ENCODE measurements at regions not wholly inside any gene's neighbourhood (a gene's known extent, or its start where the extent isn't known, plus 50 kb on each side); places are given as distances from the start of the nearest gene placed in this dataset.

DNA sequence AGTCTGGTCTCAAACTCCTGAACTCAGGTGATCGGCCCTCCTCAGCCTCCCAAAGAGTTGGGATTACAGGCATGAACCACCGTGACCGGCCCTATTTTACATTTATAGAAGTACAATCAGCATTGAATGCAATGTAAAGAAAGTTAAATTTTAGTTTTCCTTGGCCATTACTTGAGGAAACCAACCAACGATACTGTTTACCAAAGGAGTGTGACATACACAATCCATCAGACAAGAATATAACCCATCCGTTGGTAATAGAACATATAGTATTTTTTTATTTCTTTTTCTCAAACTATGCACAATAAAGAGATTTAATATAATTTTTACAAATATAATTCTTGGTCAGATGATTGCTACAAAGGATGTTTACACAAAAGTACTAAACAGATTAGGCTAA is 63.1 kb upstream of the MOCS2 start:
- TF ChIP-seq, protein P1, sequence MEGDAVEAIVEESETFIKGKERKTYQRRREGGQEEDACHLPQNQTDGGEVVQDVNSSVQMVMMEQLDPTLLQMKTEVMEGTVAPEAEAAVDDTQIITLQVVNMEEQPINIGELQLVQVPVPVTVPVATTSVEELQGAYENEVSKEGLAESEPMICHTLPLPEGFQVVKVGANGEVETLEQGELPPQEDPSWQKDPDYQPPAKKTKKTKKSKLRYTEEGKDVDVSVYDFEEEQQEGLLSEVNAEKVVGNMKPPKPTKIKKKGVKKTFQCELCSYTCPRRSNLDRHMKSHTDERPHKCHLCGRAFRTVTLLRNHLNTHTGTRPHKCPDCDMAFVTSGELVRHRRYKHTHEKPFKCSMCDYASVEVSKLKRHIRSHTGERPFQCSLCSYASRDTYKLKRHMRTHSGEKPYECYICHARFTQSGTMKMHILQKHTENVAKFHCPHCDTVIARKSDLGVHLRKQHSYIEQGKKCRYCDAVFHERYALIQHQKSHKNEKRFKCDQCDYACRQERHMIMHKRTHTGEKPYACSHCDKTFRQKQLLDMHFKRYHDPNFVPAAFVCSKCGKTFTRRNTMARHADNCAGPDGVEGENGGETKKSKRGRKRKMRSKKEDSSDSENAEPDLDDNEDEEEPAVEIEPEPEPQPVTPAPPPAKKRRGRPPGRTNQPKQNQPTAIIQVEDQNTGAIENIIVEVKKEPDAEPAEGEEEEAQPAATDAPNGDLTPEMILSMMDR (IDR thresholded peaks at IDR 0.05; ENCODE audit: unreplicated experiment), result no peak
- Mint-ChIP-seq H3K9me3 (ENCODE audit: low read depth, unreplicated experiment) (peaks cover 8% of the 10 kb centered on the region), H3K27ac (ENCODE audit: unreplicated experiment) (no peak overlapping the region), H3K4me3 (ENCODE audit: low read depth, unreplicated experiment) (no peak overlapping the region), H3K36me3 (ENCODE audit: insufficient read depth, unreplicated experiment) (no peaks in the 10 kb centered on the region), H3K4me1 (ENCODE audit: low read depth, unreplicated experiment) (no peaks in the 10 kb centered on the region), H3K27me3 (ENCODE audit: unreplicated experiment) (no peaks in the 10 kb centered on the region)
- intact Hi-C loops (cut with micrococcal nuclease; ENCODE audit: unreplicated experiment), result loop anchor here (5.0 to 10.0 kb wide), 3 partner anchors 192 to 1045 kb away; no protein-coding TSS in a partner anchor
- no TSS peak for BruUV-seq (replicated peaks)
- CTCF ChIA-PET, result no interaction called here
- no peak for DNase-seq

DNA sequence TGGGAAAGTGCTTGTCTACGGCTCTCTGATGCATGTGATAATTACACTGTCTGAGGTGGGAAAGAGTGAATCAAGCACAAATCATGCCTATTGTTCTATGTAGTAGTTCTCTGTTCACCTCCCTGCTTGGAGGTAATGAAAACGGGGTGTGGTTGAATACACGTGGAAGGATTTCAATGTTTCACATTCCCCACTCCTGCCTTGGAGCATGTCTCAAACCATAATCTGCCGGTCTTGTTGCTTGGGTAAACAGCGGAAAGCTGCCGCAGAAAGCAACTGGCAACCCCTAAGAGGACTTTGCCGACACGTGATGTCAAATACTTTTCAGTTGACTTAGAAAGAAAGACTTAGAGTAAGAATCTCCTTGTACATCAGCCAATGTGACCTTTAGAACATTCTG is 63.5 kb upstream of the MOCS2 start:
- TF ChIP-seq, protein P1 (IDR thresholded peaks at IDR 0.05; ENCODE audit: unreplicated experiment), result no peak
- no peak for DNase-seq
- BruUV-seq (replicated peaks), result no TSS peak
- Mint-ChIP-seq H3K4me3 (ENCODE audit: low read depth, unreplicated experiment) (no peak overlapping the region), H3K27ac (ENCODE audit: unreplicated experiment) (no peak overlapping the region), H3K4me1 (ENCODE audit: low read depth, unreplicated experiment) (peaks cover 2% of the 10 kb centered on the region), H3K27me3 (ENCODE audit: unreplicated experiment) (no peaks in the 10 kb centered on the region), H3K36me3 (ENCODE audit: insufficient read depth, unreplicated experiment) (no peaks in the 10 kb centered on the region), H3K9me3 (ENCODE audit: low read depth, unreplicated experiment) (peaks cover 8% of the 10 kb centered on the region)
- intact Hi-C loops (cut with micrococcal nuclease; ENCODE audit: unreplicated experiment), result loop anchor here (5.0 to 10.0 kb wide), 3 partner anchors 192 to 1044 kb away; no protein-coding TSS in a partner anchor
- CTCF ChIA-PET, result interaction anchor here (1.1 kb wide), 1 partner anchor 22 kb away, joined by 3 read pairs; no protein-coding TSS in a partner anchor

DNA sequence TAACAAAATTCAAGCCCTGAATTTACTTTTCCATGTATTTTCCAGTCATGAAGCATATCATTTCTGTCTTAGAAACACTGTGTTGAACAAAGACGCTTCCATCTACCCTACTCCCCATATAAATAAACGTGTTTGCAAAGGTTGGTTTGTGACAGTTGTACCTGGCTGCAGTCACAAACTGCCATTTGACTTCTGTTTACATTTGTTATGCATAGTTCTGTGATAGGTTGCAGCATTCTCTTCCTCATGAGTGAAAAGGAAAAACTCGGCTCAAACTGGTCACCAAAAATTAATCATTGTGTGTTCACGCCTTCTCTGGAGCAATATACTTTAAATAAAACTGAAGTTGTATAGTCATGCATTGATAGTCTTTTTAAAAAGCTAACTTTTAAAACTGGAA is 69.3 kb upstream of the MOCS2 start:
- DNase-seq, result peak; percentile 11
- Mint-ChIP-seq H3K4me1 (ENCODE audit: low read depth, unreplicated experiment) (peaks cover 13% of the 10 kb centered on the region), H3K27me3 (ENCODE audit: unreplicated experiment) (no peaks in the 10 kb centered on the region), H3K4me3 (ENCODE audit: low read depth, unreplicated experiment) (peak overlapping the region; percentile 3), H3K27ac (ENCODE audit: unreplicated experiment) (no peak overlapping the region), H3K36me3 (ENCODE audit: insufficient read depth, unreplicated experiment) (no peaks in the 10 kb centered on the region), H3K9me3 (ENCODE audit: low read depth, unreplicated experiment) (peaks cover 10% of the 10 kb centered on the region)
- intact Hi-C loops (cut with micrococcal nuclease; ENCODE audit: unreplicated experiment), result loop anchor here (2.0 to 10.0 kb wide), 2 partner anchors 84 to 186 kb away; no protein-coding TSS in a partner anchor
- no TSS peak for BruUV-seq (replicated peaks)
- TF ChIP-seq, protein P1 (IDR thresholded peaks at IDR 0.05; ENCODE audit: unreplicated experiment), result no peak
- CTCF ChIA-PET, result no interaction called here

DNA sequence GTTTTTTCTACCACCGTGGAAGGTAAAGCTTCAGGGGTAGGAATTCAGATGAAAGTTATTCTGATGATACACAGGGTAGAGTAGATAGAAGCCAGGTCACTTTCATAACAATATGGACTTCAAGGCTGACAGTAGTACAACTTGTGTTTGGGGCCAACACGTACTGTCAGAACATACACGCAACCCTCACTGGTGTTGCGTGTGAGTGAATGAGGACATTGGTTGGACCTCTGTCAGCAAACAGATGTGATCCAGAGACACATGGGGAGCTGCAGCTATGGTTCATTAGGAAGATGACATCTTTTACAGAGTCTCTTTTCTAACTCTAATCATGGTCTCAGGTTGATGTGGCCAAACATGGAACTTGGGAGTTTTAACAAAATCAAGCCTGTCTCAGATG is 70.1 kb upstream of the MOCS2 start:
- peaks cover 13% of the 10 kb centered on the region for H3K4me1 Mint-ChIP-seq (ENCODE audit: low read depth, unreplicated experiment)
- CTCF ChIA-PET, result no interaction called here
- no peak overlapping the region for H3K27ac Mint-ChIP-seq (ENCODE audit: unreplicated experiment)
- no peak for DNase-seq
- intact Hi-C loops (cut with micrococcal nuclease; ENCODE audit: unreplicated experiment), result loop anchor here (2.0 to 10.0 kb wide), 2 partner anchors 83 to 185 kb away; no protein-coding TSS in a partner anchor
- no peaks in the 10 kb centered on the region for H3K27me3 Mint-ChIP-seq (ENCODE audit: unreplicated experiment)
- BruUV-seq (replicated peaks), result no TSS peak
- TF ChIP-seq, protein P1 (IDR thresholded peaks at IDR 0.05; ENCODE audit: unreplicated experiment), result no peak
- H3K9me3 Mint-ChIP-seq (ENCODE audit: low read depth, unreplicated experiment), result peaks cover 8% of the 10 kb centered on the region
- H3K36me3 Mint-ChIP-seq (ENCODE audit: insufficient read depth, unreplicated experiment), result no peaks in the 10 kb centered on the region
- H3K4me3 Mint-ChIP-seq (ENCODE audit: low read depth, unreplicated experiment), result no peak overlapping the region
